ENCODE measurements at regions not wholly inside any gene's neighbourhood (a gene's known extent, or its start where the extent isn't known, plus 50 kb on each side); places are given as distances from the start of the nearest gene placed in this dataset.
"Not testable (repeated sequence)": the region's sequence is repeated elsewhere in the genome, so short reads cannot be mapped to it uniquely, and the experiment has no call there.

GRCh38 chr4:27692158-27692557 is 831.5 kb downstream of the STIM2 start:
- TF ChIP-seq CTCF (IDR thresholded peaks at IDR 0.05; ENCODE audit: insufficient read depth, missing control alignments), result peak; percentile 46
- DNase-seq (ENCODE audit: insufficient read length, low spot score), result no peak
- no peak for FAIRE-seq

- FAIRE-seq, result no peak
- no peak for TF ChIP-seq CTCF (IDR thresholded peaks at IDR 0.05; ENCODE audit: insufficient read depth, missing control alignments)
- no peak for DNase-seq (ENCODE audit: insufficient read length, low spot score)
Measured at GRCh38 chr4:27692868-27693634, 832.4 kb downstream of the STIM2 start.

GRCh38 chr4:27696257-27696656 is 835.6 kb downstream of the STIM2 start:
- FAIRE-seq, result not testable (repeated sequence)

GRCh38 chr4:27701606-27702005 is 841.0 kb downstream of the STIM2 start:
- DNase-seq (ENCODE audit: insufficient read length, low spot score) (no peak), FAIRE-seq (no peak)
- TF ChIP-seq CTCF (IDR thresholded peaks at IDR 0.05; ENCODE audit: insufficient read depth, missing control alignments), result no peak

More at GRCh38 chr4:27696257-27696656, 835.6 kb downstream of the STIM2 start:
- not testable (repeated sequence) for DNase-seq (ENCODE audit: insufficient read length, low spot score)

- DNase-seq (ENCODE audit: insufficient read length, low spot score) (no peak), FAIRE-seq (no peak)
- peak; percentile 11 for TF ChIP-seq CTCF (IDR thresholded peaks at IDR 0.05; ENCODE audit: insufficient read depth, missing control alignments)
Measured at GRCh38 chr4:27702730-27703431, 842.2 kb downstream of the STIM2 start.

GRCh38 chr4:27703771-27704170 is 843.1 kb downstream of the STIM2 start:
- TF ChIP-seq CTCF (IDR thresholded peaks at IDR 0.05; ENCODE audit: insufficient read depth, missing control alignments), result no peak
- FAIRE-seq, result no peak
- no peak for DNase-seq (ENCODE audit: insufficient read length, low spot score)

- DNase-seq (ENCODE audit: insufficient read length, low spot score), result no peak
- no peak for TF ChIP-seq CTCF (IDR thresholded peaks at IDR 0.05; ENCODE audit: insufficient read depth, missing control alignments)
- FAIRE-seq, result no peak
Measured at GRCh38 chr4:27711041-27711440, 850.4 kb downstream of the STIM2 start.
